Osteocyte (in vitro differentiated cells): ENCODE measurements at regions not wholly inside any gene's neighbourhood (a gene's known extent, or its start where the extent isn't known, plus 50 kb on each side); places are given as distances from the start of the nearest gene placed in this dataset.
"Not testable (repeated sequence)": the region's sequence is repeated elsewhere in the genome, so short reads cannot be mapped to it uniquely, and the experiment has no call there.

ENCODE experiments used
- DNase-seq: peaks from one replicate; pipeline ENCODE4 v3.0.0; 2021; ENCODE audit warnings: mixed read lengths; ENCODE audit not compliant: unreplicated experiment; ENCODE audit errors: extremely low spot score
- H3K27ac Mint-ChIP-seq: one replicate; pipeline ENCODE4 v1.8.0; 2021; ENCODE audit warnings: mild to moderate bottlenecking, mixed read lengths; ENCODE audit not compliant: unreplicated experiment
- H3K27me3 Mint-ChIP-seq: one replicate; pipeline ENCODE4 v1.8.0; 2021; ENCODE audit warnings: mixed read lengths; ENCODE audit not compliant: unreplicated experiment
- H3K36me3 Mint-ChIP-seq: one replicate; pipeline ENCODE4 v1.8.0; 2021; ENCODE audit warnings: mixed read lengths; ENCODE audit not compliant: unreplicated experiment
- H3K4me1 Mint-ChIP-seq: one replicate; pipeline ENCODE4 v1.8.0; 2021; ENCODE audit warnings: mixed read lengths; ENCODE audit not compliant: unreplicated experiment
- H3K4me3 Mint-ChIP-seq: one replicate; pipeline ENCODE4 v1.8.0; 2021; ENCODE audit warnings: mild to moderate bottlenecking, moderate library complexity, mixed read lengths; ENCODE audit not compliant: unreplicated experiment
- H3K9me3 Mint-ChIP-seq: one replicate; pipeline ENCODE4 v1.8.0; 2021; ENCODE audit warnings: mixed read lengths; ENCODE audit not compliant: unreplicated experiment
- TF ChIP-seq, protein P1 (sequence below): fragments of 200-600 bp; sonication (generic); IDR thresholded peaks from 2 replicates; pipeline ENCODE4 v1.5.0; 2021; ENCODE audit warnings: antibody characterized with exemption, mild to moderate bottlenecking, moderate library complexity

GRCh38 chr6:43931201-43931600, 161.2 kb downstream of the VEGFA start:
- DNase-seq: no peak
- no peaks in the 10 kb centered on the region for H3K36me3 Mint-ChIP-seq
- H3K27ac Mint-ChIP-seq: no peak overlapping the region
- H3K4me3 Mint-ChIP-seq: no peak overlapping the region
- H3K27me3 Mint-ChIP-seq: peaks cover 4% of the 10 kb centered on the region
- peaks cover 18% of the 10 kb centered on the region for H3K4me1 Mint-ChIP-seq
- H3K9me3 Mint-ChIP-seq: no peaks in the 10 kb centered on the region
- TF ChIP-seq, protein P1, sequence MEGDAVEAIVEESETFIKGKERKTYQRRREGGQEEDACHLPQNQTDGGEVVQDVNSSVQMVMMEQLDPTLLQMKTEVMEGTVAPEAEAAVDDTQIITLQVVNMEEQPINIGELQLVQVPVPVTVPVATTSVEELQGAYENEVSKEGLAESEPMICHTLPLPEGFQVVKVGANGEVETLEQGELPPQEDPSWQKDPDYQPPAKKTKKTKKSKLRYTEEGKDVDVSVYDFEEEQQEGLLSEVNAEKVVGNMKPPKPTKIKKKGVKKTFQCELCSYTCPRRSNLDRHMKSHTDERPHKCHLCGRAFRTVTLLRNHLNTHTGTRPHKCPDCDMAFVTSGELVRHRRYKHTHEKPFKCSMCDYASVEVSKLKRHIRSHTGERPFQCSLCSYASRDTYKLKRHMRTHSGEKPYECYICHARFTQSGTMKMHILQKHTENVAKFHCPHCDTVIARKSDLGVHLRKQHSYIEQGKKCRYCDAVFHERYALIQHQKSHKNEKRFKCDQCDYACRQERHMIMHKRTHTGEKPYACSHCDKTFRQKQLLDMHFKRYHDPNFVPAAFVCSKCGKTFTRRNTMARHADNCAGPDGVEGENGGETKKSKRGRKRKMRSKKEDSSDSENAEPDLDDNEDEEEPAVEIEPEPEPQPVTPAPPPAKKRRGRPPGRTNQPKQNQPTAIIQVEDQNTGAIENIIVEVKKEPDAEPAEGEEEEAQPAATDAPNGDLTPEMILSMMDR: no peak

GRCh38 chr6:43930440-43931154, 160.6 kb downstream of the VEGFA start:
- DNase-seq: no peak
- Mint-ChIP-seq H3K36me3 (no peaks in the 10 kb centered on the region), H3K27ac (no peak overlapping the region), H3K4me1 (peaks cover 18% of the 10 kb centered on the region), H3K4me3 (no peak overlapping the region), H3K9me3 (no peaks in the 10 kb centered on the region), H3K27me3 (peaks cover 1% of the 10 kb centered on the region)
- TF ChIP-seq, protein P1: no peak

DNA sequence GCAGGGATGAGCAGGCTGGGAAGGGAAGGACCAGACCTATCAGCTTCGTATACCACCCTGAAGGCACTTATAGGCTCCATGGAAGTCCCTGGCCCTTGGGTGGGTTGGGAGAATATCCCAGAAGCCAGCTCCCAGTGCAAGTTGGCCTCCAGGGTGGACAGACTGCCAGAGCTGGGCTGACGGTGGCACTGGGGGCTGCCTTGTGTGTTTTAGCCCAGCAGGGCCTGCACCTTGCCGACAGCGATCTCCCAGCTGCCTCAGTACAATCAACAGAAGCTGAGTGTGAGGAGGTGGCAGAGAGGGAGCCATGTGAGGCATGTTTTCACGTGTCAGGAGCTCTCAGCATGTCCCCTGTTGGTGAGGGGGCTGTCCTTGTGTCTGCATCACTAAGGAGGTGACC, 159.5 kb downstream of the VEGFA start:
- H3K27ac Mint-ChIP-seq: no peak overlapping the region
- TF ChIP-seq, protein P1: no peak
- no peak overlapping the region for H3K4me3 Mint-ChIP-seq
- no peaks in the 10 kb centered on the region for H3K9me3 Mint-ChIP-seq
- H3K27me3 Mint-ChIP-seq: no peaks in the 10 kb centered on the region
- H3K36me3 Mint-ChIP-seq: no peaks in the 10 kb centered on the region
- H3K4me1 Mint-ChIP-seq: peaks cover 18% of the 10 kb centered on the region
- DNase-seq: no peak

- Mint-ChIP-seq H3K27ac (no peak overlapping the region), H3K4me1 (peaks cover 20% of the 10 kb centered on the region), H3K4me3 (no peak overlapping the region), H3K27me3 (no peaks in the 10 kb centered on the region), H3K9me3 (no peaks in the 10 kb centered on the region), H3K36me3 (no peaks in the 10 kb centered on the region)
- TF ChIP-seq, protein P1: no peak
- no peak for DNase-seq
These were observed 157.7 kb downstream of the VEGFA start for GRCh38 chr6:43927532-43928210.

GRCh38 chr6:43926634-43927531, 156.9 kb downstream of the VEGFA start:
- Mint-ChIP-seq H3K9me3 (no peaks in the 10 kb centered on the region), H3K36me3 (no peaks in the 10 kb centered on the region), H3K4me1 (peaks cover 17% of the 10 kb centered on the region), H3K27me3 (no peaks in the 10 kb centered on the region), H3K4me3 (no peak overlapping the region), H3K27ac (peak overlapping the region; percentile 2)
- TF ChIP-seq, protein P1: no peak
- no peak for DNase-seq

DNA sequence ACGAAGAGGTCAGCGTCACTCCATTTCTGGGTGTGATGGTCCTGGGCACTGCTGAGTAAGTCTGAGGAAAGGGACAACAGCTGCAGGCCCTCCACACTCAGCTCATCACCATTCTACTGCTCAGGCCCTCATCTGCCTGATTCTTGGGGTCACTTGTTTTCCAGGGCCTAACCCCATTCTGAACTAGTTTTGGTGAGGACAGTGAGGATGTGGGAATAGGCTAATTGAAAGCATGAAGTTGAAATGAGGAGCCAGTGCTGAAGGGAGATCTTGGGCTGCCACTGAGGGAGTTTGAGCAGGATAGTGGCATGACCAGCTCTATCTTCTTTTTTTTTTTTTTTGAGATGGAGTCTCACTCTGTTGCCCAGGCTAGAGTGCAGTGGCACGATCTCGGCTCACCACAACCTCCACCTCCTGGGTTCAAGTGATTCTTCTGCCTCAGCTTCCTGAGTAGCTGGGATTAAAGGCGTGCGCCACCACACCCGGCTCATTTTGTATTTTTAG, 155.7 kb downstream of the VEGFA start:
- H3K9me3 Mint-ChIP-seq, H3K27me3 Mint-ChIP-seq, DNase-seq, H3K36me3 Mint-ChIP-seq, H3K27ac Mint-ChIP-seq, H3K4me3 Mint-ChIP-seq: not testable (repeated sequence)
- peaks cover 17% of the 10 kb centered on the region for H3K4me1 Mint-ChIP-seq
